Hematopoietic multipotent progenitor cell treated with erythropoietin and hydrocortisone succinate and interleukin-3 and kit ligand, for 6 days (in vitro differentiated cells): ENCODE measurements at regions not wholly inside any gene's neighbourhood (a gene's known extent, or its start where the extent isn't known, plus 50 kb on each side); places are given as distances from the start of the nearest gene placed in this dataset.
"Not testable (repeated sequence)": the region's sequence is repeated elsewhere in the genome, so short reads cannot be mapped to it uniquely, and the experiment has no call there.

Experiments
- DNase-seq: peaks from one replicate; pipeline ENCODE4 v3.0.0-alpha.2; 2015

DNA sequence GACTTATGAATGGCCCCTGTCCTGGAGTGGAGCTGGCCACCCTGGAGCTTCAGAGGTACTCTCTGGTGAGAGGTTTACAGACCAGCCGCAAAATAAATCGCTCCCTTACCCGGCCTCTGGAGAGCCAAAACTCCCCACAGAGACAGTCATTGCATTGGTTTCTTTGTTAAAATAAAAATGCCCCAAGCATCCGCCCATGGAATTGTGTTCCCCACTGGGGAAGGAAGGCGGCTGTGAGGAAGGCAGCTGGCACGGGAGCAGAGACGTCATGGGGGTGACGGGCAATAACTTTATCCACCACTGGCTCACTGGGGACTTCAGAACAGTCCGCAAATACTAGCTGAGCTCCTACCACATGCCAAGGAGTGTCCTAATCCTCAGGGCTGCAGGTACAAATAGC is 266.2 kb upstream of the FOXF1 start:
- DNase-seq: no peak

DNA sequence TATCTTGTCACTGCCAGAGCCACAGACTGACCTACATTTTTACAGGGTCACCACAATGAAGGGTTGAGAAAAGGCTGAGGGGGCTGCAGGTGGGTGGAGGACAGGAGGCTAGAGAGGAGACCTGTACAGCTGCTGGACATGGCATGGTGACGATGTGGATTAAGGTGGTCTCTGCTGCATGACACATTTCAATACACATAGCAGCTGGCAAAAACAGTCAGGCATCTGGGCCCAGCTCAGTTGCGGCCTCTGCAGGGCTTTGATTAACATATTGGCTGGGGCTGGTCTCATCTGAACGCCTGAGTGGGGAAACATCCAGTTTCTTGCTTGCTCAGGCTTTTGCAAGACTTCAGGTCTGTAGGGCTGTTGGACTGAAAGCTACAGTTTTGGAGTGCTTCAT is 265.4 kb upstream of the FOXF1 start:
- no peak for DNase-seq

DNA sequence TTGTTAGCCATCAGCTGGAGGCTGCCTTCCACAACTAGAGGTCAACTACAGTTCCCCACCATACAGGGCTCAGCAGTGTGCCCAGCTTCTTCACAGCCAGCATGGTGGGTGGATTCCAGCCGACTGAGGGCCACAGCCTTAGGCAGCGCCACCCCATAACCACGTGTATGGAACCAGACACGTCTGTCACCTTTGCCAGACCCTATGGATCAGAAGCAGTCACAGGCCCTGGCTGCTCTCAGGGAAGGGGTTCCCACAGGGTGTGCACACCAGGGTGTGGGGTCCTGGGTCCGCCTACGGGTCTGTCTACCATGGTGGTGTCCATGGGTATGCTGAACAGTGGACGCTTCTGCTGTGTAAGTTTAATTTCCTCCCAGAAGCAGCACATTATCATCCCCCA is 265.0 kb upstream of the FOXF1 start:
- no peak for DNase-seq

DNA sequence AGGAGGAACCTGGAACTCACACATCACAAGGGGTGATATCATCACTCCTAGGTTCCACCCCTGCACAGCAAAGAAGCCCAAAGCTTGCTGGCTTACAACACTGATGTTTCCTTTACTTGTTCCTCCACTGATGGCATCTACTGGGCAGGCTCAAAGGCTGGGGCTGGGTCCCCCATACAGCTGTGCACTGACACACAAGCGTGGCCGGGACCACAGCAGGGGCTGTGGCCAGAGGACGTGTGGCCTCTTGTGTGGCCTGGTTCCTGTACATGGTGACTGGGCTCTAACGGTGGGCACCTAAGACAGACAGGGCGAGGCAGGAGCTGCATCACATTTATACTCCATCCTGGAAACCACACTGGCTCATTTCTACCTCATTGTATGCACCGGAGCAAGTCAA is 264.4 kb upstream of the FOXF1 start:
- DNase-seq: no peak

DNA sequence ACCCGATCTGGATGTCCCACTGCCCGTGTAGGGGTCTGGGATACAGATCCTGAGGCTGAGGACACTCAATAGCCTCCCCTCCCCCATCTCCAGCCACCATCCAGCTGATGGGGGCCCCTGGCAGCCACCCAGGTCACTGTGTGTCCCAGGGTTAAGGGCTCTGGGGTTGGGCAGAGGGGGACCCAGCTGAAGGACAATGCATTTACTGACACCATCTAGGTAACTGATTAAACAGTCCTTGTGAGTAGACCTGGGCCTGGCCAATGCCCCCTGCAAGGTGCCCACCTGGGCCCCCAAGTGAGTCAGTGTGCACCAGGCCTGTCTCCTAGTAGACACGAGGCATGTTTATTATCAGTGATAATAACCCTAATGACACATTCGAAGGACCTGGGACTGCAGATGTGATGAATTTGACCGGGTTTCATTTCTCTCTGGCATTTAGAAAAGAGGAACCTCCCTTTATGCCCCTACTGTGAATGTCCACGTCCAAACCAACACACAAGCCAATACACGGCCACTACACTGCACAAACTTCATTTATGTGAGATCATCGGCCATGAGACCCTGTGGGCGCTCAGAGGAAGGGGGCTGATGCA is 261.9 kb upstream of the FOXF1 start:
- DNase-seq: no peak

DNA sequence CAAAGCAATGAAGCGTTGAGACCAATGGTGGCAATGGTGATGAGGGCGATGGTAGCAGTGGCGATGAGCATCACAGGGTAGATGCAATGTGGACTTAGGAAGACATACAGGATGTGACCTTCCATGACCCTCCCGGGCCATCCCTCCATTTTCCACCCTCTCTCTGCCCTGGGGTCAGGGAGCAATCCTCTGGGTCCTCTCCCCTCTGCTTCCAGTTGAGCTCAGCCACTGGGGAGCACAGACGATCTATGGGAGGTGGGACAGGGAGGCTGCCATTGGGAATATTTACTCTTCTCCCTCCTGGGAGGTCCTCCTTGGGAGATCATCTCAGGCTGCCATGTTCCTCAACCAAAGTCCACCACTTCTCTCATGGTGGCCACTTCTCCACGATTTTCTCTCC is 260.7 kb upstream of the FOXF1 start:
- no peak for DNase-seq

DNA sequence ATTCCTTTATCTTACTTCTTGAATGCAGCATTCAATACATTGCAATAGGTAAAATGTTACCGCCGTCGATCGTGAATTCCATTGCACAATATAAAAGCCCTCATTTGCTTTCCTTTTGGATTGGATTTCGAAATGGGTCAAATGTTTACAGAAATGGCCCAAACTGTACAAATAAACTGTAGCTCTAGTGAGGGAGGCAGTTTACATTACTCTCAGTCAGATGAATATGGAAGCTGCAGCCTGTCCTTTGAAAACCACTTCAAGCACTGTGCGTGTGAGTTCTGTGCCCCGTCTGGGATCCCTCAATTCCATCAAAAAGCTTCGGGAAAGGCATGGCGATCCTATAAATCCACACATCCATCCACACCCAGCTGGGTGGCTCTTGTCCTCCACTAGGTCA is 258.6 kb upstream of the FOXF1 start:
- no peak for DNase-seq

DNA sequence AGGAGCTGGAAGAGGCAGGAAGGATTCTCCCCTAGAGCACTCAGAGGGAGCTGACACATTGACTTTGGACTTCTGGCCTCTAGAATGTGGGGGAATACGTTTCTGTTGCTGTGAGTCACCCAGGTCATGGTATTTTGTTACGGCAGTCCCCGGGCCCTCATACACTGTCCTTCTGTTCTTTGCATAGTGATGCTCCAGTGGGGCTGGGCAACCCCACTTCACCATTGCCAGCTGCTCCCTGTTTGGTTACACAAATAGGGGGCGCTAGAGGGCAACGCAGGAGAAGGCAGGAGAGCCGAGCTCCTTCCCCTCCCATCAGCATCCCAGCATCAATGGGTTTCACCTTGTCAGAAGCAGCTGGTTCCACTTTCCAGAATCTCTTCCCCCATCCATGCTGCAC is 257.7 kb upstream of the FOXF1 start:
- peak; percentile 24 for DNase-seq

DNA sequence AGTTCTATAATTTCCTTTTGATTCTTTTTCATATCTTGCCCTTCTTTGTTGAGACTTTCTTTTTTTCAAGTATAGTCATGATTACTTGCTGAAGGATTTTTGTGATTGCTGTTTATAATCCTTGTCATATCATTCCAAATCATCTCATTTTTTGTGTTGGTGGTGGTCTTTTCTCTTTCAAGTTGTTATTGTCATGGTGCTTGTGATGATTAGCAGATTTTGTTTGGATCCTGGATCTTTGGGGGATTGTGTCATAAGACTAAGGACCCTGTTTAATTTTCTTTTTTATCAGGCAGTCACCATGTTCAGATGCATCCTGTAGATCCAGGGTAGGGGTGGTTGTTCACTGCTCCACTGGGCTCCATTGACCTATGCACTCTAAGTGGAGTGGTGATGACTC is 254.4 kb upstream of the FOXF1 start:
- no peak for DNase-seq

DNA sequence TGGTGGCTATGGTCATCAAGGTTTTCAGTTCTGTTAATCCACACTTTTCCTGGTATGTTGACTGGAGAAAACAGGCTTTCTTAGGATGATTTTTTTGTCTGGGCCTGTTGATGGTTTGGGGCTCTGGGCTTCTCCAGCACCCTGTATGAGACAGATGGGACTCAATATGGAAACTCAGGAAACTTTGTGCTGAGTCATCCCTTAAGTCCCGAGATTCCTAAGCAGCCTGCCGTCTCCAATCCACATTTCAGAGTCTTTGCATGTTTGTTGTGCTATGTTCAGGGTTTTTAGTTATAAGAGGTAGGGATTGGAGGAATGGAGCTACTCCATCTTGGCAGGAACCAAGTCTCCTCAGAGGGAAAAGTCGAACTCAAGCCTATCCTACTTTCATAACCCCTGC is 253.3 kb upstream of the FOXF1 start:
- no peak for DNase-seq

DNA sequence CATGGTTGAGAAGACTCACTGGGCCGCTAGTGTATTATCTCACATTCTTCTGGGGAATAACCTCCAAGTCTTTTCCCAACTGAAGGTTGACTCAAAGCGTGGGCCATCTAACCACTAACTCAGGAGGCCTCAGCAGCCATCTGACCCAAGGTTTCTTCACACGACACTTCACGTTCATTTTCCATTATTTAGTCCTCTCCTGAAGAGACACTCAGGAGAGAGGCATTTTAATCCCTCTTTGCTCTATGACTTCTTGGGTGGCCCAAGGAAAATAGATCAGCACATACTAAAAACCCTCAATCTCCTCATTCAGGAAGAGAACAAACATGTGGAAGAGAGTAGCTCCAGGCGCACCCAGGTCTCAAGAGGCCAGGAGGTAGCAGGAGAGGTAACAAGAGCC is 252.8 kb upstream of the FOXF1 start:
- DNase-seq: no peak

DNA sequence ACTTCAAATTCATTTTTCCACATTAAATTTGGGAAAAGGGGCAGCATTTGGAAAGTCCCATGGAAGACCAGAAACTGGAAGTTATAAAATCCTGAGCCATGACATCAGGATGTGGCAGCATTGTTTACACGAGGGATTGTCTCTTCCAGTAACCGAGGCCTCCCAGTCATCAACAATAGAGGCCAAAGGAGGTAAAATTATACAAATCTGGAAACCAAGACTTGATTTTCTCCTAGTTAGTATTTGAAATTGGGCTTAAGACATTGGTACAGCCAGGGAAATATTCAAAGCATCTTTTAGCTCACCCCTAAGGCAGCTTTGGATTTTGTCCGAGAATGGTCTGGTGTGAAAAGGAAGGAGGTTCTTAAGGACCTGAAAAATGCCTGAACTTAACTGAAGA is 251.6 kb upstream of the FOXF1 start:
- DNase-seq: no peak

DNA sequence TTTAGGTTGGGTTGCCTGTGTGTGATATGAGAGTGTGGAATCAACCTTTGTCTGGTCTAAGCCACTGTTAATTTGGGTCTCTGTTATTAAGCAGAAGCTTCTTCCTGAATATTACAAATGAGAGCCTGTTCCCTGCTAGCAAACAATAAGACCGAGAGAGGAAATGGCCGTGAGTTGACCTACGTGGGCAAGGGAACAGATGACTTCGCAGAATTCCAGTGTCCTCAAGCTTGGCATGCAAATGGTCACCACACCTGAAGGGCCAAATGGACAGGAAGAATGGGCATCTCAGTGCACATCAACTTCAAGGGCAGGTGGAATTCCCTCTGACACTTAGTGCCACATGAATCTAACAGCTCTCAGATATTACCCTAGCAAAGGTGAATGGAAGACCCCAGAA is 250.8 kb upstream of the FOXF1 start:
- no peak for DNase-seq

DNA sequence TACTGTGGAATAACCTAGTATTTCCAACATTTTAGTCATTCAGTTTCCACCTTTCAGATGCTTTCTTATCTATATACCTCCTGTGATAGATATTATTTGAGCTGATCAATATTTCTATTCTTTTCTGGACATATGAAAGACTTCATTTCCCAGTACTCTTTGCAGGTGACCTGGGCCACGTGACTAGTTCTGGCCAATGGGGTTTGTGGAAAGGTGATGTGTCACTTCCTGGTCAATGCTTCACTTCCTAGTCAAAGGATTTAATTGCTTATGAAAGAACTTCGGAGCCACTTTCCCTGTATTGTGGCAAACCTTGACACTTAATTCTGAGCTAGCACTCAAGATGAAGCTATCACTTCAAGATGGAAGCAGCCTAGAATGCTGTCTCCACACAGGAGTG is 248.9 kb upstream of the FOXF1 start:
- DNase-seq: peak; percentile 7

DNA sequence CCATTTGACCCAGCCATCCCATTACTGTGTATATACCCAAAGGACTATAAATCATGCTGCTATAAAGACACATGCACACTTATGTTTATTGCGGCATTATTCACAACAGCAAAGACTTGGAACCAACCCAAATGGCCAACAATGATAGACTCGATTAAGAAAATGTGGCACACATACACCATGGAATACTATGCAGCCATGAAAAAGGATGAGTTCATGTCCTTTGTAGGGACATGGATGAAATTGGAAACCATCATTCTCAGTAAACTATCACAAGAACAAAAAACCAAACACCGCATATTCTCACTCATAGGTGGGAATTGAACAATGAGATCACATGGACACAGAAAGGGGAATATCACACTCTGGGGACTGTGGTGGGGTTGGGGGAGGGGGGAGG is 242.7 kb upstream of the FOXF1 start:
- not testable (repeated sequence) for DNase-seq

DNA sequence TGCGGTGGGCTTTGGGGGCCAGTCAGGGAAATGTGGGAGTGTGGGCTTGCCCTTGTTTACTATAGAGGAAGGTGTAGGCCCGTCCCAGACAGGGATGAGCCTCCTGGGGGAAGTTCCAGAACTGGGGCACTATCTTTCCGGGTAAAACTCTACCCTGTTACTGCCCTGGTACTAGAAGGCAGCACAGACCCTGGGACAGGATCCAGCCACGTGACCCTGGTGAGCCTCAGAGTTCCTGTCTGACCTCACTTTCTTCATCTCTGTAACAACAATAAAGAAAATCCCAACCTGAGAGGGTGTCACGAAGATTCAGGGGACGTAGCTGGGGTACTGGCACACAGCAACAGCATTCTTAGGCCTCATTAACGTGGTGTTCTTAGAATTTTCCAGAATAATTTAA is 239.6 kb upstream of the FOXF1 start:
- no peak for DNase-seq

DNA sequence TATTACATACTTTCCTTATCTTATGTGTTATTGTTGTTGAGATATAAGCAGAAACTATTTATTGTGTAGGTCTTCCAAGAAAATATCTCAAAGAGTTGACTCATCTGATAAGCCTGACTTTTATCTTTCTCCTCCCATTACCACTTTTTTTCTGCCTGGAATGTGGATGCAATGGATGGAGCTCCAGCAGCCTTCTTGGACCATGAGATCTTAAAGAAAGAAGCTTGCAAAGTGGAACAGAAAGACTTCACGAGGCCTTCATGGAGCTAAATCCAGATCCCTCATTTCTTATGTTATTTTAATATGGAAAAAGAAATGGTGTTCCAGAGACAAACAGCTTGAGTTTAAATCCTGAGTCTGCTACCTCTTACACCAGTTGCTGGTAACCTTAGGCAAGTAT is 237.6 kb upstream of the FOXF1 start:
- DNase-seq: no peak

DNA sequence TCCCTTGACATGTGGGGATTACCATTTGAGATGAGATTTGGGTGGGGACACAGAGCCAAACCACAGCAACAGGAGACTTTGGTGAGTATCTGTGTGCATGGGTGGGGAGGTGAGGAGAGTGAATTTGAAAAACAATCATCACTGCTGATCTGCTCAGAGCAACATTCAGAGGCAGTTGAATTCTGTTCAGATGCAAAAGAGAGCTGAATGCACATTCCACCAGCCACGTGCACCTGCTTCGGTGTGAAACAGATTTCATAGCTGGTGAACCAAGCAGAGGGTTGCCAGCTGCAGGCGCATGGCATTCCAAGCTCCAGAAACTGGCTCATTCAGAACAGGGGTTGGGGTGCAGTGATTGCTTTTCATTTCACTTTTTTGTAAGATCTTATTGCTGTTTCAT is 233.1 kb upstream of the FOXF1 start:
- DNase-seq: no peak

DNA sequence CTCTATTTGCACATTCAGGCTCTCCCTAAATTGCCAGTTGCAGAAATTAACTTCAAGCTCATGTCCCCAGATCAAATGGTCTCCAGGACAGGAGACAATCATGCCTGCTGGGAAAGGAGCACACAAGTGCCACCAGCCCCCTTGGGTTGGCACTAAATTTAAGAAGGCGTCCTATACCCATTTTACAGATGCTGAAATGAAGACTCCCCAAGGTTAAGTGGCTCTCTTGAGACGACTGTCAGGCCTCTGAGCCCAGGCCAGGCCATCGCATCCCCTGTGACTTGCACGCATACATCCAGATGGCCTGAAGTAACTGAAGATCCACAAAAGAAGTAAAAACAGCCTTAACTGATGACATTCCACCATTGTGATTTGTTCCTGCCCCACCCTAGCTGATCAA is 232.5 kb upstream of the FOXF1 start:
- not testable (repeated sequence) for DNase-seq

DNA sequence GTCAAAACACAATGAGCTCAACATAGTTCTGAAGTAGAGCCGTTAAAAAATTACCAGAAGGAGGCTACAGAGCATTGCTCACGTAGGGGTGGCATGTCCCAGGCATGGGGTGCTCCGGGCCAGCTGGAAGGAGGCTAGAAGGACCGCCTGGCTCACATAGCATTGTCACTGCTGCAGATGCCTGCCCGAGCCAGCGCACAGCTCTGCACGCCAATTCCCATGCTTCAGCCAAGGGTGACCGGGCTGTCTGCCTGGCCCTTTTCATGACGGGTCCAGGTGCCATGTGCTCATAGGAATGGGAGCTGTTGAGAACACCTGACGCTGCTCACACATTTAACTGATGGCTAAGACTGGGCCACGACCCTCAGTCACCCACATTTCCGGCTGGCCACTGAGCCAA is 228.9 kb upstream of the FOXF1 start:
- DNase-seq: no peak

DNA sequence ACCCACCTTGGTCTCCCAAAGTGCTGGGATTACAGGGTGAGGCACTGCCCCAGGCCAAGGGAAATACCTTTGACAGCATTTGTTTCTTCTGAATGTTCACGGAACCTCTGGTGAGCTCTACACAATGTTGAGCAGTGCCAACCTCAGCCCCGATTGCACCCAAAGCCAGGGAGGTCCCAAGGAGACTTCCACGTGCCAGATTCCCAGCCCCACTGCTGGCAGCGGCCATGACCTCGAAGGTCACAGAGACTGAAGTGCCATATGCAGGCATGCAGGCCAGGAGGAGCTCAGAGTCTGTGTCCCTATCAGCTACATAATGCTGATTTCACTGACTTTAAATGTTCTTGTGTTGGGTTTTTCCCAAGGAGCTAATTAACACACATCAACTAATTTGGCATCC is 226.4 kb upstream of the FOXF1 start:
- no peak for DNase-seq

DNA sequence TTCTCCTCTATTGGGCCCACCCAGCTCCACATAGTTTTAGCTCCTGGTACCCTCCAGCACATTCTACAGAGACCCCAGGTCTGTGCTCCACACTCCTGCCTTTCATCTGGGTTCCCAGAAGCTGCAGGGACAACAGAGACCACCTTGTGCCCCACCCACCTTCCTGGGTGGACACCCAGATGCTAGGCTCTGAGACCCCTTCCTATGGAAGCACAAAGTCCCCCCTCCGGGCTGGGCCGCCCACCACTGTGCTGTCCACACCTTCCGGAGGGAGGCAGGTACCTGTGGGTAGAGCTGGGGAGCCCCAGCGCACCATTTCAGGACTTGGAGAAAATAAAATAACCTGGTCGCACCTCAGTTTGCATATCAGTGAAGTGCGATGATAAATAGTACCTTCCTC is 224.9 kb upstream of the FOXF1 start:
- no peak for DNase-seq

DNA sequence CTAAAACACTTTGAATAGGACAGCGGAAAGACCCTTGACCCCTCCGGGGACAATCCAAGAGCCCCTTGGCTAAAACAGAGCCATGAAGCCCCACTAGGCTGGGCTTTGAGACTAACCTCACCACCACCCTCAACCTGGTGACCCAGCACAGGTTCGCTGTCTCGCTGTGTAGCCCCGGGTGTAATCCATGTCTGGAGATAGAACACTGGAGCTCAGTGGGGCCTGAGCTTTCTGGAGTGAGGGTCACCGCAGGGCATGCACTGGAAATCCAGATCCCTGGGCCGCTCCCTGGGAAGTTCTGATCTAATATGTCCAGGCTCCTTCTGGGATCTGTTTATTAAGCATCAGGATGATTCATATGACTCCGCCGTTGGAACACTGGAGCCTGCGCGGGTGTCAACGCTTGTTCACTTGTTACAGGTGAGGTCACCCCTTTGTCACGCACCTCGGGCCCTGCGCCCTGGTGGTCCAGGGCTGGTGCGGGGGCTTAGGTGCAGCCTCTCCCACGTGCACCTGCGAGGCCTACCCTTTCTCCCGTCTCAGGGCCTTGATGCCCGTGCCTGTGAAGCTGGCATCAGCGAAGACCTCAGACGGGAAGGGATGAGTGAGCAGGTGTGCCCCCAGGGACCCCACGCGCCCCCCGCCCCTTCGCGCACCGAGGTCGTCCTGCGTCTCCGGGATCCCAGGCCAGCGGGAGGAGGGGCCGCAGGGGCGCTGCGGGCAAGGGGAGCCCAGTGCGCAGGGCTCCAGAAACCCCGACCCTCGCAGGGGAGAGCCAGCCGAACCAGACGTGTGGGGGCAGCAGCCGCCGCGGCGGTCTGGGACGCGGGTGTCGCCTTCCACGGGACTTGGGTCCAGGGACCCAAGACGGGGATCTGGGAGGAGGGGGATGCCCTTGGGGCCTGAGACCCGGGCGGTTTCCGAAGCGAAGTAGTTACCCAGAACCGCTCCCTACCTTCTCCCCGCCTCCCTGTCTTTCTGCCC is 224.1 kb upstream of the FOXF1 start:
- DNase-seq: no peak

DNA sequence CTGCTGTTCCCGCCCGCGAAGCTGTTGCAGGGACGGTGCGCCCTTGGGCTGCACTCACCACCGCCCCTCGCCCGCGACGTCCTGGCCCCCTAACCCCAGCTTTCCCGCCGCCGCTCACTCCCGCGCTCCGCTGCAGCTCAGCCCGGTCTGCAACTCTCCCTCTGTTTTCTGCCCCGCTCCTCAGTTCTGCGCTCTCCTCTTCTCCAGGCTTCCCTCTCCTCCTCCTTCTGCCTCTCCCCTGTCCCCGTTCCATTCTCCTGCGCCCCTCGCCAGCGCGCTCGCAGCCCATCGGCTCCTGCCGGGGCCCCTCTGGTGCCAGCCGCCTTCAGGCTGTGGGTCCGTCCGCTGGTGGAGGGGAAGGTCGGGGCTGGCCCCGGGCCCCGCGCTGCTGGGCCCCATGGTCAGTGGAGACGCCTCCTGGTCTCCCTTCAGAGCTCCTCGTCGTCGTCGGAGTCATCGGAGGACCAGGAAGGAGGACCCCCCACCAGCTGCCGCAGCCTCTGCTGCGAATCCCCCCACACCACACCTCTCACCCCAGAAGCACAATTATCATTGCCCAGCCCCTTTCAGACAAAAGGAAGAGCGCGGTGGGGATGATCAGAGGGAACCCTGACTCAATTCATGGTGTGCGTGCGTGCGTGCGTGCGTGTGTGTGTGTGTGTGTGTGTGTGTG is 223.2 kb upstream of the FOXF1 start:
- no peak for DNase-seq
